Right lobe of liver (tissue), 4 donors: ENCODE measurements at regions not wholly inside any gene's neighbourhood (a gene's known extent, or its start where the extent isn't known, plus 50 kb on each side); places are given as distances from the start of the nearest gene placed in this dataset.

Experiments
- POLR2A ChIP-seq: fragments of 450-650 bp; IDR thresholded peaks from one replicate; pipeline ENCODE4 v1.6.1; 2017; ENCODE audit warnings: antibody characterized with exemption, mild to moderate bottlenecking
- TF ChIP-seq, protein P1 (sequence below), 4 donors: fragments of 200-600 bp in 3 of 4; fragments of 450-650 bp in 1 of 4; IDR thresholded peaks; one replicate each; pipeline versions ENCODE4 v1.5.1 to v1.8.0; 2016 to 2022; ENCODE audit warnings: antibody characterized with exemption in 4 of 4, mild to moderate bottlenecking in 2 of 4
- donor health status: DM: no; HTN: no; CAD: no.
- donor health status: DM: no; HTN: no; CAD: no.
- donor health status: DM: no; HTN: yes; CAD: no.

DNA sequence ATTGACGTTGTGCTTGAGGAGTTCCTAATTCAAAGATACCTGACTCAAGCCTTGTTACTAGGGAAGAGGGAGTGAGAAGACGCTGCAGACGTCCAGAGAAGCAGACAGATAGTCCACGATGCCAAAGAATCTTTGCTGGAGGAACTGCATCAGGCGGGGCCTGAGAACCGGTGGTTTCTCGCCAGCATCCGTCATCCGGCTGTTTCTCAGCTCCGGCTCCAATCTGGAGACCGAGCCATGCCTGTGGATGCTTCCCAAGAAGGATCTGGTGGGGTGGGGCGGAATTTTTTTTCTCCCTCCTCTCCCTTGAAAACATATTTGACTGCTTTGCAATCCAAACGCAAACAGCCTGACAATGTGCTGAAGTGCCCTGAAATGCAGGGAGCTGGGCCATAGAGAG, 125.8 kb upstream of the SRSF6 start:
- TF ChIP-seq, protein P1, sequence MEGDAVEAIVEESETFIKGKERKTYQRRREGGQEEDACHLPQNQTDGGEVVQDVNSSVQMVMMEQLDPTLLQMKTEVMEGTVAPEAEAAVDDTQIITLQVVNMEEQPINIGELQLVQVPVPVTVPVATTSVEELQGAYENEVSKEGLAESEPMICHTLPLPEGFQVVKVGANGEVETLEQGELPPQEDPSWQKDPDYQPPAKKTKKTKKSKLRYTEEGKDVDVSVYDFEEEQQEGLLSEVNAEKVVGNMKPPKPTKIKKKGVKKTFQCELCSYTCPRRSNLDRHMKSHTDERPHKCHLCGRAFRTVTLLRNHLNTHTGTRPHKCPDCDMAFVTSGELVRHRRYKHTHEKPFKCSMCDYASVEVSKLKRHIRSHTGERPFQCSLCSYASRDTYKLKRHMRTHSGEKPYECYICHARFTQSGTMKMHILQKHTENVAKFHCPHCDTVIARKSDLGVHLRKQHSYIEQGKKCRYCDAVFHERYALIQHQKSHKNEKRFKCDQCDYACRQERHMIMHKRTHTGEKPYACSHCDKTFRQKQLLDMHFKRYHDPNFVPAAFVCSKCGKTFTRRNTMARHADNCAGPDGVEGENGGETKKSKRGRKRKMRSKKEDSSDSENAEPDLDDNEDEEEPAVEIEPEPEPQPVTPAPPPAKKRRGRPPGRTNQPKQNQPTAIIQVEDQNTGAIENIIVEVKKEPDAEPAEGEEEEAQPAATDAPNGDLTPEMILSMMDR (IDR thresholded peaks at IDR 0.05): no peak
- no peak for TF ChIP-seq POLR2A
